CD8-positive, alpha-beta memory T cell (primary cell): ENCODE measurements at regions not wholly inside any gene's neighbourhood (a gene's known extent, or its start where the extent isn't known, plus 50 kb on each side); places are given as distances from the start of the nearest gene placed in this dataset.
A peak's percentile ranks its signal among the peaks of the same experiment; 100 is the strongest.

Source experiments
- CTCF ChIA-PET: fragments of 350-600 bp; sonication (Branson Sonifier 250); formaldehyde crosslinking; loops from one replicate; lab custom pipeline; 2021; ENCODE audit warnings: antibody characterized with exemption; lab: Charles Lee
- POLR2A ChIA-PET: fragments of 350-600 bp; sonication (Branson Sonifier 250); formaldehyde crosslinking; loops from one replicate; lab custom pipeline; 2021; ENCODE audit warnings: antibody characterized with exemption; lab: Charles Lee
- DNase-seq, 5 donors: peaks; one replicate each; pipeline versions ENCODE4 v3.0.0 to v3.0.0-alpha.2; 2020 to 2022; ENCODE audit warnings: mixed read lengths in 1 of 5
- H3K27ac ChIP-seq: one replicate; pipeline ENCODE4 v1.7.0; 2013; ENCODE audit warnings: low read depth, mild to moderate bottlenecking, low read length, moderate library complexity
- H3K27me3 ChIP-seq: 2 replicates; pipeline ENCODE4 v1.7.0; 2013; ENCODE audit warnings: low read length, mild to moderate bottlenecking; ENCODE audit not compliant: insufficient read depth, poor library complexity, severe bottlenecking
- H3K36me3 ChIP-seq: 2 replicates; pipeline ENCODE4 v1.7.0; 2013; ENCODE audit warnings: mild to moderate bottlenecking, low read length, moderate library complexity; ENCODE audit not compliant: insufficient read depth
- H3K4me1 ChIP-seq: 2 replicates; pipeline ENCODE4 v1.7.0; 2013; ENCODE audit warnings: mild to moderate bottlenecking, low read length, moderate library complexity; ENCODE audit not compliant: insufficient read depth
- H3K4me3 ChIP-seq: 2 replicates; pipeline ENCODE4 v1.7.0; 2013; ENCODE audit warnings: mild to moderate bottlenecking, low read length
- H3K9me3 ChIP-seq: 2 replicates; pipeline ENCODE4 v1.7.0; 2013; ENCODE audit warnings: mild to moderate bottlenecking, low read length
- H3K27ac Mint-ChIP-seq, 8 donors: one replicate each; pipeline ENCODE4 v1.8.0; 2020 to 2021; ENCODE audit warnings: mixed read lengths in 8 of 8, mild to moderate bottlenecking in 6 of 8, inconsistent platforms in 3 of 8, moderate library complexity in 3 of 8
- H3K27me3 Mint-ChIP-seq, 2 donors: one replicate each; pipeline ENCODE4 v1.8.0; 2020 to 2021; ENCODE audit warnings: mixed read lengths in 2 of 2, mild to moderate bottlenecking in 1 of 2, moderate library complexity in 1 of 2
- H3K36me3 Mint-ChIP-seq, 3 donors: one replicate each; pipeline ENCODE4 v1.8.0; 2020 to 2021; ENCODE audit warnings: mixed read lengths in 3 of 3, inconsistent platforms in 1 of 3, mild to moderate bottlenecking in 1 of 3
- H3K4me1 Mint-ChIP-seq, 3 donors: one replicate each; pipeline ENCODE4 v1.8.0; 2020 to 2021; ENCODE audit warnings: mixed read lengths in 3 of 3, inconsistent platforms in 1 of 3, mild to moderate bottlenecking in 1 of 3
- H3K4me3 Mint-ChIP-seq, 7 donors: one replicate each; pipeline ENCODE4 v1.8.0; 2020 to 2021; ENCODE audit warnings: mixed read lengths in 7 of 7, mild to moderate bottlenecking in 6 of 7, moderate library complexity in 4 of 7, inconsistent platforms in 2 of 7
- H3K9me3 Mint-ChIP-seq, 5 donors: one replicate each; pipeline ENCODE4 v1.8.0; 2020 to 2022; ENCODE audit warnings: mixed read lengths in 5 of 5, mild to moderate bottlenecking in 3 of 5, moderate library complexity in 2 of 5, inconsistent platforms in 1 of 5

GRCh38 chr5:159385536-159385935 is 55.2 kb upstream of the IL12B start:
- Mint-ChIP-seq H3K9me3 (peaks cover 59 to 76% (median 74%) of the 10 kb centered on the region in 5 donors), H3K36me3 (peaks cover 5 to 88% (median 7%) of the 10 kb centered on the region in 3 donors), H3K4me3 (no peak overlapping the region), H3K27me3 (peaks cover 6 to 7% of the 10 kb centered on the region in 2 donors), H3K27ac (peak overlapping the region in 1 of 8 donors; percentile 67), H3K4me1 (no peaks in the 10 kb centered on the region)
- H3K4me1 ChIP-seq: no peaks in the 10 kb centered on the region
- no peak overlapping the region for H3K27ac ChIP-seq
- ChIA-PET CTCF (interaction anchor here (1.0 kb wide), 1 partner anchor 14 kb away, joined by 3 read pairs; no protein-coding TSS in a partner anchor), POLR2A (no interaction called here)
- peaks cover 21% of the 10 kb centered on the region for H3K9me3 ChIP-seq
- H3K4me3 ChIP-seq: no peak overlapping the region
- no peaks in the 10 kb centered on the region for H3K36me3 ChIP-seq
- H3K27me3 ChIP-seq: no peaks in the 10 kb centered on the region
- no peak for DNase-seq

- H3K4me1 ChIP-seq: no peaks in the 10 kb centered on the region
- H3K27me3 Mint-ChIP-seq: peaks cover 4 to 8% of the 10 kb centered on the region in 2 donors
- H3K27ac Mint-ChIP-seq: peak overlapping the region in 2 of 8 donors; percentile 50 to 80
- ChIA-PET POLR2A (no interaction called here), CTCF (interaction anchor here (1.0 kb wide), 1 partner anchor 13 kb away, joined by 3 read pairs; no protein-coding TSS in a partner anchor)
- H3K4me1 Mint-ChIP-seq: no peaks in the 10 kb centered on the region
- no peak for DNase-seq
- H3K36me3 ChIP-seq: no peaks in the 10 kb centered on the region
- H3K4me3 Mint-ChIP-seq: no peak overlapping the region
- peaks cover 21% of the 10 kb centered on the region for H3K9me3 ChIP-seq
- no peak overlapping the region for H3K27ac ChIP-seq
- peaks cover 5 to 87% (median 5%) of the 10 kb centered on the region in 3 donors for H3K36me3 Mint-ChIP-seq
- H3K9me3 Mint-ChIP-seq: peaks cover 56 to 73% (median 68%) of the 10 kb centered on the region in 5 donors
- no peaks in the 10 kb centered on the region for H3K27me3 ChIP-seq
- H3K4me3 ChIP-seq: no peak overlapping the region
Observed at GRCh38 chr5:159386028-159386711, 55.9 kb upstream of the IL12B start.

GRCh38 chr5:159392871-159393270 is 62.6 kb upstream of the IL12B start:
- Mint-ChIP-seq H3K9me3 (peaks cover 9 to 19% (median 13%) of the 10 kb centered on the region in 5 donors), H3K4me3 (no peak overlapping the region), H3K4me1 (no peaks in the 10 kb centered on the region), H3K27me3 (peaks cover 9 to 27% of the 10 kb centered on the region in 2 donors), H3K27ac (no peak overlapping the region), H3K36me3 (peaks cover 0 to 38% (median 4%) of the 10 kb centered on the region in 3 donors)
- H3K36me3 ChIP-seq: no peaks in the 10 kb centered on the region
- H3K9me3 ChIP-seq: peaks cover under 1% of the 10 kb centered on the region
- ChIA-PET CTCF (no interaction called here), POLR2A (no interaction called here)
- H3K4me3 ChIP-seq: no peak overlapping the region
- no peaks in the 10 kb centered on the region for H3K27me3 ChIP-seq
- no peak overlapping the region for H3K27ac ChIP-seq
- DNase-seq: no peak
- no peaks in the 10 kb centered on the region for H3K4me1 ChIP-seq

GRCh38 chr5:159393854-159394274 is 63.6 kb upstream of the IL12B start:
- CTCF ChIA-PET: no interaction called here
- Mint-ChIP-seq H3K4me3 (no peak overlapping the region), H3K36me3 (peaks cover 0 to 34% (median 1%) of the 10 kb centered on the region in 3 donors), H3K27me3 (peaks cover 9 to 27% of the 10 kb centered on the region in 2 donors), H3K9me3 (peaks cover 4 to 10% (median 6%) of the 10 kb centered on the region in 5 donors), H3K27ac (no peak overlapping the region), H3K4me1 (no peaks in the 10 kb centered on the region)
- DNase-seq: no peak
- Histone ChIP-seq H3K4me1 (no peaks in the 10 kb centered on the region), H3K9me3 (no peaks in the 10 kb centered on the region), H3K36me3 (no peaks in the 10 kb centered on the region), H3K4me3 (no peak overlapping the region), H3K27me3 (no peaks in the 10 kb centered on the region), H3K27ac (no peak overlapping the region)
- POLR2A ChIA-PET: no interaction called here

- Histone ChIP-seq H3K27me3 (no peaks in the 10 kb centered on the region), H3K4me1 (no peaks in the 10 kb centered on the region), H3K9me3 (no peaks in the 10 kb centered on the region), H3K4me3 (no peak overlapping the region), H3K36me3 (no peaks in the 10 kb centered on the region), H3K27ac (no peak overlapping the region)
- CTCF ChIA-PET: no interaction called here
- no peak for DNase-seq
- H3K27ac Mint-ChIP-seq: no peak overlapping the region
- H3K27me3 Mint-ChIP-seq: peaks cover 9 to 27% of the 10 kb centered on the region in 2 donors
- POLR2A ChIA-PET: no interaction called here
- no peak overlapping the region for H3K4me3 Mint-ChIP-seq
- H3K36me3 Mint-ChIP-seq: peaks cover 0 to 24% (median 0%) of the 10 kb centered on the region in 3 donors
- H3K9me3 Mint-ChIP-seq: peaks cover 0 to 2% (median 0%) of the 10 kb centered on the region in 5 donors
- H3K4me1 Mint-ChIP-seq: no peaks in the 10 kb centered on the region
Observed at GRCh38 chr5:159395202-159395601, 64.9 kb upstream of the IL12B start.

GRCh38 chr5:159398936-159399335 is 68.6 kb upstream of the IL12B start:
- Mint-ChIP-seq H3K27ac (peak overlapping the region in 1 of 8 donors; percentile 42), H3K27me3 (peaks cover 14 to 19% of the 10 kb centered on the region in 2 donors), H3K36me3 (peaks cover 0 to 8% (median 0%) of the 10 kb centered on the region in 3 donors), H3K4me1 (no peaks in the 10 kb centered on the region), H3K4me3 (no peak overlapping the region), H3K9me3 (no peaks in the 10 kb centered on the region)
- no peak overlapping the region for H3K27ac ChIP-seq
- H3K4me3 ChIP-seq: no peak overlapping the region
- no peaks in the 10 kb centered on the region for H3K36me3 ChIP-seq
- no peaks in the 10 kb centered on the region for H3K4me1 ChIP-seq
- DNase-seq: no peak
- ChIA-PET POLR2A (no interaction called here), CTCF (interaction anchor here (0.5 to 1.1 kb wide), 3 partner anchors 13 to 404 kb away, joined by 3 to 4 read pairs (median 3); no protein-coding TSS in a partner anchor)
- no peaks in the 10 kb centered on the region for H3K27me3 ChIP-seq
- no peaks in the 10 kb centered on the region for H3K9me3 ChIP-seq

- ChIA-PET CTCF (no interaction called here), POLR2A (no interaction called here)
- Mint-ChIP-seq H3K27ac (no peak overlapping the region), H3K9me3 (no peaks in the 10 kb centered on the region), H3K4me3 (no peak overlapping the region), H3K27me3 (peaks cover 11 to 22% of the 10 kb centered on the region in 2 donors), H3K4me1 (no peaks in the 10 kb centered on the region), H3K36me3 (peaks cover 0 to 8% (median 0%) of the 10 kb centered on the region in 3 donors)
- Histone ChIP-seq H3K9me3 (no peaks in the 10 kb centered on the region), H3K36me3 (no peaks in the 10 kb centered on the region), H3K27me3 (no peaks in the 10 kb centered on the region), H3K27ac (no peak overlapping the region), H3K4me3 (no peak overlapping the region), H3K4me1 (no peaks in the 10 kb centered on the region)
- DNase-seq: no peak
Observed at GRCh38 chr5:159400476-159400875, 70.2 kb upstream of the IL12B start.

- no peaks in the 10 kb centered on the region for H3K27me3 ChIP-seq
- POLR2A ChIA-PET: no interaction called here
- H3K27me3 Mint-ChIP-seq: peaks cover 7 to 20% of the 10 kb centered on the region in 2 donors
- H3K9me3 Mint-ChIP-seq: no peaks in the 10 kb centered on the region
- H3K27ac Mint-ChIP-seq: peak overlapping the region in 1 of 8 donors; percentile 51
- H3K36me3 ChIP-seq: no peaks in the 10 kb centered on the region
- no peaks in the 10 kb centered on the region for H3K4me1 ChIP-seq
- H3K4me1 Mint-ChIP-seq: peaks cover 0 to 1% (median 0%) of the 10 kb centered on the region in 3 donors
- H3K4me3 ChIP-seq: no peak overlapping the region
- no peaks in the 10 kb centered on the region for H3K9me3 ChIP-seq
- CTCF ChIA-PET: no interaction called here
- no peak overlapping the region for H3K27ac ChIP-seq
- H3K36me3 Mint-ChIP-seq: peaks cover 0 to 9% (median 0%) of the 10 kb centered on the region in 3 donors
- no peak overlapping the region for H3K4me3 Mint-ChIP-seq
- DNase-seq: no peak
Observed at GRCh38 chr5:159402311-159402710, 72.0 kb upstream of the IL12B start.
